ENCODE measurements at regions not wholly inside any gene's neighbourhood (a gene's known extent, or its start where the extent isn't known, plus 50 kb on each side); places are given as distances from the start of the nearest gene placed in this dataset.
"Not testable (repeated sequence)": the region's sequence is repeated elsewhere in the genome, so short reads cannot be mapped to it uniquely, and the experiment has no call there.

DNA sequence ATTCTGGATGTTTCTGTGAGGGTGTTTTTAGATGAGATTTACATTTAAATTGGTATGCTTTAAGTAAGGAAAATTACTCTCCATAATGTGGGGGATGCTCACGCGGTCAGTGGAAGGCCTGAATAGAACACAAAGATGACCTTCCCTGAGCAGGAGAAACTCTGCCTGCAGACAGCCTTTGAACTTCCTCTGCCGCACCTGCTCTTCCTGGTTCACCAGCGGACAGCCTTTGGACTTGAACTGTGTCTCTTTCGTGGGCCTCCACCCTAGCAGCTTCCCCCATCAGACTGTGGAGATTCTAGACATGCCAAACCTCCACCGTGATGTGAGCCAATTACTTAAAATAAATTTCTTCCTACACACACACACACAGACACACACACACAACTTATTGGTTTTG is 210.7 kb downstream of the EFCAB11 start:
- TF ChIP-seq, protein P1, sequence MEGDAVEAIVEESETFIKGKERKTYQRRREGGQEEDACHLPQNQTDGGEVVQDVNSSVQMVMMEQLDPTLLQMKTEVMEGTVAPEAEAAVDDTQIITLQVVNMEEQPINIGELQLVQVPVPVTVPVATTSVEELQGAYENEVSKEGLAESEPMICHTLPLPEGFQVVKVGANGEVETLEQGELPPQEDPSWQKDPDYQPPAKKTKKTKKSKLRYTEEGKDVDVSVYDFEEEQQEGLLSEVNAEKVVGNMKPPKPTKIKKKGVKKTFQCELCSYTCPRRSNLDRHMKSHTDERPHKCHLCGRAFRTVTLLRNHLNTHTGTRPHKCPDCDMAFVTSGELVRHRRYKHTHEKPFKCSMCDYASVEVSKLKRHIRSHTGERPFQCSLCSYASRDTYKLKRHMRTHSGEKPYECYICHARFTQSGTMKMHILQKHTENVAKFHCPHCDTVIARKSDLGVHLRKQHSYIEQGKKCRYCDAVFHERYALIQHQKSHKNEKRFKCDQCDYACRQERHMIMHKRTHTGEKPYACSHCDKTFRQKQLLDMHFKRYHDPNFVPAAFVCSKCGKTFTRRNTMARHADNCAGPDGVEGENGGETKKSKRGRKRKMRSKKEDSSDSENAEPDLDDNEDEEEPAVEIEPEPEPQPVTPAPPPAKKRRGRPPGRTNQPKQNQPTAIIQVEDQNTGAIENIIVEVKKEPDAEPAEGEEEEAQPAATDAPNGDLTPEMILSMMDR (conservative IDR thresholded peaks at IDR 0.05; ENCODE audit: low read depth): no peak
- ChIA-PET CTCF (no interaction called here), POLR2A (ENCODE audit: low non-redundant PET) (no interaction called here)
- DNase-seq (ENCODE audit: low spot score): no peak
- H3K27ac ChIP-seq: no peak overlapping the region

DNA sequence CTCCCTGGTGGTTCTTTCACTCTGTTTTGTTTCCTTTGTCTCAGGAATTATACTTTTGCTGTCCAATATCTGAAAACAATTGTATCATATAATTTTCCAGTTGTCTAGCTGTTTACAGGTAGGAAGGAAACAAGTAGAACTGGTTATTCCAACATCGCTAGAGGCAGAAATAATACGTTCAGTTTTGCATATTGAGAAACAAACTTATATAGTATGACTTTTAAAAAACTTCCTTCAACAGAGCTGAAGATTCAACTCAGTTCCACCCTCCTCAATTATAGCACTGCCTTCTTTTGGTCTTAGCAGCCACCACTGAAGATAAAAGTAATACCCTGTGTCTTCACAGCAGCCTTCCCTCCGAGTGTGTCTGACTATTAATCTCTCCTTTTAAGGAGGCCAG is 214.3 kb downstream of the EFCAB11 start:
- CTCF ChIA-PET: interaction anchor here (0.6 to 1.1 kb wide), 2 partner anchors 10 to 146 kb away, joined by 3 to 4 read pairs; no protein-coding TSS in a partner anchor
- H3K27ac ChIP-seq: no peak overlapping the region
- TF ChIP-seq, protein P1 (conservative IDR thresholded peaks at IDR 0.05; ENCODE audit: low read depth): no peak
- POLR2A ChIA-PET (ENCODE audit: low non-redundant PET): no interaction called here
- no peak for DNase-seq (ENCODE audit: low spot score)

DNA sequence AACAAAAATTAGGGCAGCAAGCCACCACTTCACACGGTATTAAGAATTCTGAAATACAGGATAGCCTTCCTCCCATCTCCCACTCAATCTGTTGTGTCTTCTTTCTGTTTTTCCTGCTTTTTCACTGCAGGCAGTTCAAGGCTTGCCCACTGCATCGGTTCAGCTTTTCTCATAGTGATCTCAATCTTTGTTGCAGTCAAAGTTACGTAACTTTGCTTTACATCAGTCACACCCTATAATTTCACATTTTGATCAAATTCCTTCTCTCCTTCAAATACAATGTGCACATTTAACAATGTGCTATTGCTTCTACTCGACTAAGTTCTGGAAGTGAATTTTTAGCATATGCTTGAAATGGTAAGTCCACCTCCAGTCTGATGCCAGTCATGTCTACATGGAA is 217.6 kb downstream of the EFCAB11 start:
- POLR2A ChIA-PET (ENCODE audit: low non-redundant PET): no interaction called here
- no peak overlapping the region for H3K27ac ChIP-seq
- TF ChIP-seq, protein P1 (conservative IDR thresholded peaks at IDR 0.05; ENCODE audit: low read depth): no peak
- no peak for DNase-seq (ENCODE audit: low spot score)
- CTCF ChIA-PET: interaction anchor here (0.5 kb wide), 1 partner anchor 322 kb away, joined by 5 read pairs; no protein-coding TSS in a partner anchor

DNA sequence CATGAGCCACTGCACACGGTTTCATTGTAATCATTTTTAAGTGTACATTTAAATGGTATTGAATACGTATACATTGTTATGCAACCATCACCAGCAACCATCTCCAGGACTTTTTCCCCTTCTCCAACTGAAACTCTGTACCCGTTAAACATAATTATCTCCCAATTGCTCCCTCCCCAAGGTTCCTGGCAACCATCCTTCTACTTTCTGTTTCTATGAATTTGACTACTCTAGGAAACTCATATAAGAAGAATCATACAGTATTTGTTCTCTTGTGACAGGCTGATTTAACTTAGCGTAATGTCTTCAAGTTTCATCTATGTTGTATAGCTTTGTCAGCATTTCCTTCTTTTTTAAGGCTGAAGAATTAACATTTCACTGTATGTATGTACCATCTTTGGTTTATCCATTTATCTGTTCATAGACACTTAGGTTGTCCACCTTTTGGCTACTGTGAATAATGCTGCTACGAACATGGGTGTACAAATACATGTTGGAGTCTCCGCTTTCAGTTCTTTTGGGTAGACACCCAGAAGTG is 223.1 kb downstream of the EFCAB11 start:
- DNase-seq (ENCODE audit: low spot score): no peak
- ChIA-PET CTCF (no interaction called here), POLR2A (ENCODE audit: low non-redundant PET) (no interaction called here)
- no peak overlapping the region for H3K27ac ChIP-seq
- TF ChIP-seq, protein P1 (conservative IDR thresholded peaks at IDR 0.05; ENCODE audit: low read depth): no peak

DNA sequence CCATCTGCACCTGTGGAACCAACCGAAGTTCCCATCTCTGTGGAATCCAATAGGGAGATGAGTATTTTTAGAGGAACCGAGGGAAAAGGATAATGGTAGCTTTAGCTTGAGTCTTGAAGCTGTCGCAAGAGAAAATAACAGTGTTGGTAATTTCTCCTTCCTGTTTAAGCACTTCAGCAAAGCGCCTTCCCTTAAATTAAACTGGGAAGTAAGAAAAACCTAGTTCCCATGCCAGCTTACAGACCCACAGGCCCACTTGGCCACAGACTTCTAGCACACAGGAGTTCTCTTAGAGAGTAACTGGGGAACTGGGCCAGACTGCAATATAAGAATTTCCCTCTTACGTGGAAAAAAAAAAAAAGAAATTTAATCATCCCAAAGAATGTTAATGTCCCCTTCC is 223.8 kb downstream of the EFCAB11 start:
- CTCF ChIA-PET: interaction anchor here (1.2 kb wide), 1 partner anchor 9 kb away, joined by 3 read pairs; no protein-coding TSS in a partner anchor
- POLR2A ChIA-PET (ENCODE audit: low non-redundant PET): no interaction called here
- TF ChIP-seq, protein P1 (conservative IDR thresholded peaks at IDR 0.05; ENCODE audit: low read depth): no peak
- H3K27ac ChIP-seq: no peak overlapping the region
- no peak for DNase-seq (ENCODE audit: low spot score)

GRCh38 chr14:89728964-89729363 is 225.6 kb downstream of the EFCAB11 start:
- POLR2A ChIA-PET (ENCODE audit: low non-redundant PET): no interaction called here
- no peak for DNase-seq (ENCODE audit: low spot score)
- TF ChIP-seq, protein P1 (conservative IDR thresholded peaks at IDR 0.05; ENCODE audit: low read depth): no peak
- CTCF ChIA-PET: no interaction called here
- no peak overlapping the region for H3K27ac ChIP-seq

GRCh38 chr14:89726226-89726625 is 228.3 kb downstream of the EFCAB11 start:
- CTCF ChIA-PET; H3K27ac ChIP-seq; POLR2A ChIA-PET (ENCODE audit: low non-redundant PET); DNase-seq (ENCODE audit: low spot score): not testable (repeated sequence)

Measured in RWPE1 (cell line).